Activated naive CD8-positive, alpha-beta T cell treated with anti-CD3 and anti-CD28 coated beads, Interleukin-2, amount 50 U/mL, for 24 hours (primary cell): ENCODE measurements at regions not wholly inside any gene's neighbourhood (a gene's known extent, or its start where the extent isn't known, plus 50 kb on each side); places are given as distances from the start of the nearest gene placed in this dataset.

Experiments used
- ATAC-seq: fragments of 150-1000 bp; cut with Tn5 transposase; one replicate; pipeline ENCODE4 v1.10.0; 2021
- DNase-seq: peaks from one replicate; pipeline ENCODE4 v3.0.0; 2021
- H3K27ac Mint-ChIP-seq: one replicate; pipeline ENCODE4 v1.8.0; 2021; ENCODE audit warnings: mild to moderate bottlenecking, mixed read lengths
- H3K27me3 Mint-ChIP-seq: one replicate; pipeline ENCODE4 v1.8.0; 2021; ENCODE audit warnings: mixed read lengths
- H3K36me3 Mint-ChIP-seq: one replicate; pipeline ENCODE4 v1.8.0; 2021; ENCODE audit warnings: low read depth, mixed read lengths
- H3K4me1 Mint-ChIP-seq: one replicate; pipeline ENCODE4 v1.8.0; 2021; ENCODE audit warnings: mixed read lengths
- H3K4me3 Mint-ChIP-seq: one replicate; pipeline ENCODE4 v1.8.0; 2021; ENCODE audit warnings: mild to moderate bottlenecking, moderate library complexity, mixed read lengths
- H3K9me3 Mint-ChIP-seq: one replicate; pipeline ENCODE4 v1.8.0; 2021; ENCODE audit warnings: mixed read lengths

DNA sequence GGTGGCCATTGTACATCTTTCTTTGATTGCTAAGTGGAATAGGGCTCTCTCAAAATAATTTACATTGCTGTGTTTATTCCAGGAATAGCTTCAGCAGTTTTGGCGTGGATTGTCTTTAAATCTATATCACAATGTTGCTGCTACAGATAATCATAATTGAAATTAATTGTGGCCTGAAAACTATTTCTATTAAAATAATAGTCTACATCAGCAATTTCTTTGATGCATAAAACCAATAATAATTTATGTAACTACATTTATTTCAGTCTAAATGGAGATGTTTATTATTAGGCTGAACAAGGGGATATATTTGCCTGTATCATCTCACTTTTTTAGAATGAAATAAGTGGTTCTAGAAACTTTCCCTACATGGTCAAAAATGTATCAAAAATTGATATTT lies 456.0 kb upstream of the CTNND2 start:
- H3K4me1 Mint-ChIP-seq, result no peaks in the 10 kb centered on the region
- DNase-seq, result no peak
- H3K27ac Mint-ChIP-seq, result no peak overlapping the region
- ATAC-seq, result no peak
- no peak overlapping the region for H3K4me3 Mint-ChIP-seq
- no peaks in the 10 kb centered on the region for H3K36me3 Mint-ChIP-seq
- no peaks in the 10 kb centered on the region for H3K27me3 Mint-ChIP-seq
- peaks cover 21% of the 10 kb centered on the region for H3K9me3 Mint-ChIP-seq

GRCh38 chr5:12358371-12359090 lies 454.3 kb upstream of the CTNND2 start:
- no peak overlapping the region for H3K4me3 Mint-ChIP-seq
- no peak overlapping the region for H3K27ac Mint-ChIP-seq
- no peaks in the 10 kb centered on the region for H3K4me1 Mint-ChIP-seq
- H3K27me3 Mint-ChIP-seq, result no peaks in the 10 kb centered on the region
- DNase-seq (no peak), ATAC-seq (no peak)
- H3K36me3 Mint-ChIP-seq, result no peaks in the 10 kb centered on the region
- H3K9me3 Mint-ChIP-seq, result peaks cover 32% of the 10 kb centered on the region

GRCh38 chr5:12357626-12358025 lies 453.4 kb upstream of the CTNND2 start:
- peaks cover 32% of the 10 kb centered on the region for H3K9me3 Mint-ChIP-seq
- H3K4me1 Mint-ChIP-seq, result no peaks in the 10 kb centered on the region
- H3K4me3 Mint-ChIP-seq, result no peak overlapping the region
- no peaks in the 10 kb centered on the region for H3K36me3 Mint-ChIP-seq
- ATAC-seq (no peak), DNase-seq (no peak)
- no peaks in the 10 kb centered on the region for H3K27me3 Mint-ChIP-seq
- no peak overlapping the region for H3K27ac Mint-ChIP-seq

DNA sequence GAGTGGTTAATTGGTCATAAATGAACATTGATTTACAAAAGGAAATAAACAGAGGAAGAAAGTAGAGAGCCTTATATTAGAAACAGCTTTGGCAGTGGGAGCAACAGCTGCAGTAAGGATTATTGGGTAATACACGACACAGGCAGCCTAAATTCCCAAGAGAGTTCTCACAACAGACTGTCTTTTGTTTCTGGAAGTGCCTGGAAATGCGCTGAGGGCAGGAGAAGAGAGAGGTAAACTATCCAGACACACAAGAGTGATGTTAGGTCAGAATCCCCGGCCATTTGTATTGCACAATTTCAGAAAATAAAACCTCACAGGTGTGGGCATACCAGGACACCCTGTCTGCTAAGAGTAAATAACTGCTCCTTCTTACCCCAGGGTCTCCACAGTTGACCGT lies 450.4 kb upstream of the CTNND2 start:
- ATAC-seq (no peak), DNase-seq (no peak)
- no peak overlapping the region for H3K4me3 Mint-ChIP-seq
- no peaks in the 10 kb centered on the region for H3K27me3 Mint-ChIP-seq
- no peaks in the 10 kb centered on the region for H3K4me1 Mint-ChIP-seq
- peaks cover 44% of the 10 kb centered on the region for H3K9me3 Mint-ChIP-seq
- no peak overlapping the region for H3K27ac Mint-ChIP-seq
- no peaks in the 10 kb centered on the region for H3K36me3 Mint-ChIP-seq

GRCh38 chr5:12343558-12343957 lies 439.3 kb upstream of the CTNND2 start:
- Mint-ChIP-seq H3K27ac (no peak overlapping the region), H3K4me3 (no peak overlapping the region), H3K9me3 (peaks cover 13% of the 10 kb centered on the region), H3K27me3 (no peaks in the 10 kb centered on the region), H3K36me3 (no peaks in the 10 kb centered on the region), H3K4me1 (no peaks in the 10 kb centered on the region)
- DNase-seq, result no peak
- no peak for ATAC-seq

DNA sequence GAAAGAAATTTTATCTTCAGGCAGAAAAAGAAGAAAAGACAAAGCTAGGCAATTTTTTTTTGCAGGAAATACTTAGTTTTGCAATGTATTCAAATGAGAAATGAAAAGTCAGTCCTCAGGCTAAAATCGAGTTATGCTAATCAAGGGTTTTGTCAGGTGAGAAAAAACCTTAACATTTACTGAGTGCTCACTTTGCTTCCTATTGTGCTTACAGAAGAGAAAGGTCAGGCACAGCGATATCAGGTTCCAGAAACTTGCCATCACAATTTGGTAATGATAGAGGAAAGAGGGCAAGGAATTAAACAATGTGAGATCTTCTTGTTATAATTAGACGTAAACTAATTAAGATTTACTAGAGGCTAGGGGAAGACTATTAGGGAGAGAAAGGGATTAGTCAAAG lies 431.7 kb upstream of the CTNND2 start:
- peaks cover 29% of the 10 kb centered on the region for H3K9me3 Mint-ChIP-seq
- no peak overlapping the region for H3K27ac Mint-ChIP-seq
- H3K4me1 Mint-ChIP-seq, result no peaks in the 10 kb centered on the region
- H3K4me3 Mint-ChIP-seq, result no peak overlapping the region
- no peaks in the 10 kb centered on the region for H3K27me3 Mint-ChIP-seq
- no peaks in the 10 kb centered on the region for H3K36me3 Mint-ChIP-seq
- DNase-seq, result no peak
- no peak for ATAC-seq

DNA sequence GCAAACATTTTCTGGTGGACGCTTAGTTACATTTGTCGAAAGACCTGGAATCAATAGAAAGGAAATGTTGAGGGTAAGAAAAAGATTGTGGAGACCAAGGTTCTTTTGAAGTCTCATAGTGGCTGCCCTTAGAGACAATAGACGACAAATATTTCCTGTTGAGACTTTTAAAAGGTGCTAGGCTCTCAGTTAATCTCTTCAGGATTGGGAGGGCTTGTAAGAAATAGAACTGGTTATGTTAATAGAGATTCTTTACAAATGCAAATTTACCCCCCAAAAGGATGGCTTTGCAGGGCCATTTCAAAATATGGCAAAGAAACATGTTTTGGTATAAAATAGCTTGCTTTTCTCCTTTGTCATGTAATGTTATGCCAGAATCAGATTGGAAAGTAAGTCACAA lies 428.2 kb upstream of the CTNND2 start:
- Mint-ChIP-seq H3K9me3 (peaks cover 24% of the 10 kb centered on the region), H3K4me1 (no peaks in the 10 kb centered on the region), H3K27ac (no peak overlapping the region), H3K36me3 (no peaks in the 10 kb centered on the region), H3K4me3 (no peak overlapping the region), H3K27me3 (no peaks in the 10 kb centered on the region)
- ATAC-seq (no peak), DNase-seq (no peak)

GRCh38 chr5:12330993-12331588 lies 426.8 kb upstream of the CTNND2 start:
- Mint-ChIP-seq H3K27me3 (no peaks in the 10 kb centered on the region), H3K27ac (no peak overlapping the region), H3K9me3 (peaks cover 23% of the 10 kb centered on the region), H3K4me3 (no peak overlapping the region), H3K4me1 (no peaks in the 10 kb centered on the region), H3K36me3 (no peaks in the 10 kb centered on the region)
- no peak for DNase-seq
- ATAC-seq, result no peak

DNA sequence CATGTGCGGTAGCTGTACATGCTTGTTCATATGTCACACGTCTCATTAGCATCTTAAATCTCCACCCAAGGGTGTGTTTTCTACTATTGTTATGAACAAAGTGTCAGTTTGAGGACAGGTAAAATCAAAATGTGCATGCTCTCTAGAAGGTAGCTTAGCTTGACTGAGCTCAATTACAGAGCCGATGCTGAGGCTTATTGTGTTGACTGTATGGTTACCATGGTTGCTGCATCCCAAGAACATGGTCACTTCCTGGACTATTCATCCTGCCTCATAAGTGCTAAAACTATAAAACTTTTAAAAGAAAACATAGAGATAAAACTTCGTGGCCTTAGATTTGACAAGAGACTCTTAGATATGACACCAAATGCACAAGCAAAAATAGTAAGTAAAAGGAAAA lies 426.1 kb upstream of the CTNND2 start:
- H3K27me3 Mint-ChIP-seq, result no peaks in the 10 kb centered on the region
- no peaks in the 10 kb centered on the region for H3K36me3 Mint-ChIP-seq
- H3K4me3 Mint-ChIP-seq, result no peak overlapping the region
- H3K27ac Mint-ChIP-seq, result no peak overlapping the region
- DNase-seq (no peak), ATAC-seq (no peak)
- no peaks in the 10 kb centered on the region for H3K4me1 Mint-ChIP-seq
- H3K9me3 Mint-ChIP-seq, result peaks cover 16% of the 10 kb centered on the region

DNA sequence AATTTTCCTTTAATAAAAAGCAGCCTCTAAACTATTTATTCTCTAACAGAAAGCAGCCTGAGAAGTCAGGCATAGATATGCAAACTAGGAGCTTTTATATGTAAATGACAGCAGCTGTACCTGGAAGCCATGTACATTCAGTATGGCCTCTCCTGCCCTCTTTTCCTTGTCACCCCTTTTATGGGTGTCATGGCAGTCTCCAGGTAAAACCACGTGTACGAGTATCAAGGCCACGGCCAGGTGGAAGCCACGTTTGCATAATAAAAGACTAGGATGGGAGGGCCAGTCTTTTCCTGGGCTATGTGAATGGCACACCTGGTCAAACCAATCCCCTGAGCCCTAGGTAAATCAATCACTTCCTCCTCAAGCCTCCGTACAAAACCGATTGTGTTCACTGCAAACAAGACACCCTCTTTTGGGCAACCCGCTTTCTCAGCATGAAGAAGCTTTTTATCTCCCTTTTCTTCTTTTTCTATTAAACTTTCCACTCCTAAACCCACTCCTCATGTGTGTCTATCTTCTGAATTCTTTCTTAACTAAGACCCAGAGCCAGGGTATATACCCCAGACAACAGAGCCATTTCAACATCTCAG lies 419.5 kb upstream of the CTNND2 start:
- no peak overlapping the region for H3K27ac Mint-ChIP-seq
- H3K4me1 Mint-ChIP-seq, result no peaks in the 10 kb centered on the region
- no peaks in the 10 kb centered on the region for H3K36me3 Mint-ChIP-seq
- peaks cover 14% of the 10 kb centered on the region for H3K9me3 Mint-ChIP-seq
- H3K27me3 Mint-ChIP-seq, result no peaks in the 10 kb centered on the region
- no peak for DNase-seq
- ATAC-seq, result no peak
- H3K4me3 Mint-ChIP-seq, result no peak overlapping the region

GRCh38 chr5:12322042-12322441 lies 417.8 kb upstream of the CTNND2 start:
- Mint-ChIP-seq H3K4me1 (no peaks in the 10 kb centered on the region), H3K9me3 (peaks cover 16% of the 10 kb centered on the region), H3K27ac (no peak overlapping the region), H3K27me3 (no peaks in the 10 kb centered on the region), H3K36me3 (no peaks in the 10 kb centered on the region), H3K4me3 (no peak overlapping the region)
- no peak for ATAC-seq
- no peak for DNase-seq

GRCh38 chr5:12320331-12320730 lies 416.1 kb upstream of the CTNND2 start:
- no peak for DNase-seq

GRCh38 chr5:12316812-12317211 lies 412.6 kb upstream of the CTNND2 start:
- no peak overlapping the region for H3K4me3 Mint-ChIP-seq
- no peaks in the 10 kb centered on the region for H3K36me3 Mint-ChIP-seq
- ATAC-seq (no peak), DNase-seq (no peak)
- H3K4me1 Mint-ChIP-seq, result no peaks in the 10 kb centered on the region
- H3K27ac Mint-ChIP-seq, result no peak overlapping the region
- no peaks in the 10 kb centered on the region for H3K27me3 Mint-ChIP-seq
- peaks cover 18% of the 10 kb centered on the region for H3K9me3 Mint-ChIP-seq

More at GRCh38 chr5:12320331-12320730, 416.1 kb upstream of the CTNND2 start:
- H3K9me3 Mint-ChIP-seq, result peaks cover 19% of the 10 kb centered on the region
- no peak overlapping the region for H3K4me3 Mint-ChIP-seq
- ATAC-seq, result no peak
- no peaks in the 10 kb centered on the region for H3K27me3 Mint-ChIP-seq
- H3K36me3 Mint-ChIP-seq, result no peaks in the 10 kb centered on the region
- H3K4me1 Mint-ChIP-seq, result no peaks in the 10 kb centered on the region
- no peak overlapping the region for H3K27ac Mint-ChIP-seq

DNA sequence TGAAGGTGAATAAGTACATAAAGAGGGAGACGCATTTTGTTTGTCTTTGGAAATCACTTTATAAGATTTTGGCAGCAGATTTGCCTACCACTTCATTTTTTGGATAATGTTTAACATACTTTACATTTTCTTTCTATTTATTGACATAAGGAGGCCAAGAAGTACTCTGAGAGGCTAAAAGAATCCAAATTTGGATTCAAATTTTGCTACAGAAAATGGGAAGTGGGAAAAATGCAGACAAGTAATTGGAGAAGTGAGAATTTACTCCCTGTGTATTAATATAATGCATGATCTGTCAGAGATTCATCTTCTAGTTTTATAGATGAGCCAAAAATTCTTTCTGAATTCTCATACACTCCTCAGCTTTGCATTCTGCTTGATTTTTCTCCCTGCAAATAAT lies 411.2 kb upstream of the CTNND2 start:
- H3K4me1 Mint-ChIP-seq, result no peaks in the 10 kb centered on the region
- H3K27ac Mint-ChIP-seq, result no peak overlapping the region
- no peaks in the 10 kb centered on the region for H3K27me3 Mint-ChIP-seq
- no peaks in the 10 kb centered on the region for H3K36me3 Mint-ChIP-seq
- DNase-seq (no peak), ATAC-seq (no peak)
- peaks cover 18% of the 10 kb centered on the region for H3K9me3 Mint-ChIP-seq
- H3K4me3 Mint-ChIP-seq, result no peak overlapping the region

GRCh38 chr5:12313602-12314001 lies 409.4 kb upstream of the CTNND2 start:
- H3K36me3 Mint-ChIP-seq, result no peaks in the 10 kb centered on the region
- no peak overlapping the region for H3K27ac Mint-ChIP-seq
- peaks cover 16% of the 10 kb centered on the region for H3K9me3 Mint-ChIP-seq
- H3K4me1 Mint-ChIP-seq, result no peaks in the 10 kb centered on the region
- ATAC-seq (no peak), DNase-seq (no peak)
- H3K4me3 Mint-ChIP-seq, result no peak overlapping the region
- no peaks in the 10 kb centered on the region for H3K27me3 Mint-ChIP-seq
